ENCODE measurements at regions not wholly inside any gene's neighbourhood (a gene's known extent, or its start where the extent isn't known, plus 50 kb on each side); places are given as distances from the start of the nearest gene placed in this dataset.

DNA sequence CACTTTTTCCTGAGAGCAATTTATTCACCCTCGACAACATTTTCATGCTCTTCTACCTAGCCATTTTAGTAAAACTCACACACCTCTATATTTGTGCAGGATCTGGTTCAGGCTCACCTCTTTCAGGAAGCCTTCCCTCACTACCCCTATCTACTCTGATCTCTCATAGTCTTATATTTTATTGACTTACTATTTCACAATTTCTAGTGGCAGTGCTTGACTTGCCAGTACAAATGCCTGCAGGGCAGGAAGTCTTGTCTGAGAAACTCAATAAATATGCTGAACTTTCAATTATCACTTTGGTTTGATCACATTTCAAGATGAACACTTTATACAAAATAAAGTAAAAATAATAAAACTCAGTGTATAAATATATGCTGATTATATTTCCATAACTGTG lies 226.8 kb downstream of the CETN3 start:
- TF ChIP-seq, protein P1, sequence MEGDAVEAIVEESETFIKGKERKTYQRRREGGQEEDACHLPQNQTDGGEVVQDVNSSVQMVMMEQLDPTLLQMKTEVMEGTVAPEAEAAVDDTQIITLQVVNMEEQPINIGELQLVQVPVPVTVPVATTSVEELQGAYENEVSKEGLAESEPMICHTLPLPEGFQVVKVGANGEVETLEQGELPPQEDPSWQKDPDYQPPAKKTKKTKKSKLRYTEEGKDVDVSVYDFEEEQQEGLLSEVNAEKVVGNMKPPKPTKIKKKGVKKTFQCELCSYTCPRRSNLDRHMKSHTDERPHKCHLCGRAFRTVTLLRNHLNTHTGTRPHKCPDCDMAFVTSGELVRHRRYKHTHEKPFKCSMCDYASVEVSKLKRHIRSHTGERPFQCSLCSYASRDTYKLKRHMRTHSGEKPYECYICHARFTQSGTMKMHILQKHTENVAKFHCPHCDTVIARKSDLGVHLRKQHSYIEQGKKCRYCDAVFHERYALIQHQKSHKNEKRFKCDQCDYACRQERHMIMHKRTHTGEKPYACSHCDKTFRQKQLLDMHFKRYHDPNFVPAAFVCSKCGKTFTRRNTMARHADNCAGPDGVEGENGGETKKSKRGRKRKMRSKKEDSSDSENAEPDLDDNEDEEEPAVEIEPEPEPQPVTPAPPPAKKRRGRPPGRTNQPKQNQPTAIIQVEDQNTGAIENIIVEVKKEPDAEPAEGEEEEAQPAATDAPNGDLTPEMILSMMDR (IDR thresholded peaks at IDR 0.05) = no peak
- TF ChIP-seq POLR2A (IDR thresholded peaks at IDR 0.05) (no peak), EP300 (IDR thresholded peaks at IDR 0.05) (no peak)
